ENCODE measurements at regions not wholly inside any gene's neighbourhood (a gene's known extent, or its start where the extent isn't known, plus 50 kb on each side); places are given as distances from the start of the nearest gene placed in this dataset.
"Not testable (repeated sequence)": the region's sequence is repeated elsewhere in the genome, so short reads cannot be mapped to it uniquely, and the experiment has no call there.

DNA sequence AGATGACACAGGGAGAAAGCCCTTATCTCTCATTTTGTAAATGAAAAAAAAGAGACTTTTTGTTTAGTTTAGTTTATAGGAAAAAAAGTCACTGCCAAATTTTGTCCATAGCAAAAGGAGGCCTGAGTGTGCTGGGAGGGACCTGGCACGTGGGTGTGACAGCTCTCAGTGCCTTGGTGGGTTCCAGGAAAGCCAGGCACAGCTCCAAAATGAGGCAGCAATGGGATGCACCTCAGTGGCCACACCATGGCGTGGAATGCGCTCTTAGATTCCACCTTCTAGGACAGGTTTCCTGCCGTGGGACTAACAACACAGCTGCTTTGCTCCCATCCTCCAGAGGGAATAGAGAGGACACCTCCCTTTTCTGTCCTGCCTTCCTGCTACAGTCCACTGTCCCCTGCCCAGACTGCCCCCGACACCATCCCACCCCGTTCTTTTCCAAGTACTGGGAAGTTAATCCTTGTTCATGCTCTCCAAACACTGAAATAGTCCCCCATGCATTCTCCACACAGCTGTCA is 207.6 kb downstream of the EMP1 start:
- TF ChIP-seq, protein P1, sequence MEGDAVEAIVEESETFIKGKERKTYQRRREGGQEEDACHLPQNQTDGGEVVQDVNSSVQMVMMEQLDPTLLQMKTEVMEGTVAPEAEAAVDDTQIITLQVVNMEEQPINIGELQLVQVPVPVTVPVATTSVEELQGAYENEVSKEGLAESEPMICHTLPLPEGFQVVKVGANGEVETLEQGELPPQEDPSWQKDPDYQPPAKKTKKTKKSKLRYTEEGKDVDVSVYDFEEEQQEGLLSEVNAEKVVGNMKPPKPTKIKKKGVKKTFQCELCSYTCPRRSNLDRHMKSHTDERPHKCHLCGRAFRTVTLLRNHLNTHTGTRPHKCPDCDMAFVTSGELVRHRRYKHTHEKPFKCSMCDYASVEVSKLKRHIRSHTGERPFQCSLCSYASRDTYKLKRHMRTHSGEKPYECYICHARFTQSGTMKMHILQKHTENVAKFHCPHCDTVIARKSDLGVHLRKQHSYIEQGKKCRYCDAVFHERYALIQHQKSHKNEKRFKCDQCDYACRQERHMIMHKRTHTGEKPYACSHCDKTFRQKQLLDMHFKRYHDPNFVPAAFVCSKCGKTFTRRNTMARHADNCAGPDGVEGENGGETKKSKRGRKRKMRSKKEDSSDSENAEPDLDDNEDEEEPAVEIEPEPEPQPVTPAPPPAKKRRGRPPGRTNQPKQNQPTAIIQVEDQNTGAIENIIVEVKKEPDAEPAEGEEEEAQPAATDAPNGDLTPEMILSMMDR (IDR thresholded peaks at IDR 0.05; ENCODE audit: low read depth, low read length): no peak
- H3K4me3 ChIP-seq (replicated peaks in 1 of 2; ENCODE audit: low read depth in 2 of 2, low read length in 2 of 2): no peak overlapping the region
- no peak for DNase-seq (ENCODE audit: low read depth in 2 of 2)

DNA sequence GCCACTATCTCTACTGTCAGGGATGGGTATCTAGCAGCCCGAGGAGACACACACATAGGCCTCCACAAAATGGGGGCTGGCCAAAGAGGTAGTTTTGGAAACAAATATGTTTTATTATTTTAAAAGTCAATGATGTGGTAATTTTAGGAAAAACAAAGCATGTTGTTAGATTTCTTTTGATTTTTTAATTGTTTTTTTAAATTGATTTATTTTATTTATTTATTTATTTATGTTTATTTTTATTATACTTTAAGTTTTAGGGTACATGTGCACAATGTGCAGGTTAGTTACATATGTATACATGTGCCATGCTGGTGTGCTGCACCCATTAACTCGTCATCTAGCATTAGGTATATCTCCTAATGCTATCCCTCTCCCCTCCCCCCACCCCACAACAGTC is 194.8 kb downstream of the EMP1 start:
- not testable (repeated sequence) for H3K4me3 ChIP-seq (replicated peaks in 1 of 2; ENCODE audit: low read depth in 2 of 2, low read length in 2 of 2); DNase-seq (ENCODE audit: low read depth in 2 of 2)

DNA sequence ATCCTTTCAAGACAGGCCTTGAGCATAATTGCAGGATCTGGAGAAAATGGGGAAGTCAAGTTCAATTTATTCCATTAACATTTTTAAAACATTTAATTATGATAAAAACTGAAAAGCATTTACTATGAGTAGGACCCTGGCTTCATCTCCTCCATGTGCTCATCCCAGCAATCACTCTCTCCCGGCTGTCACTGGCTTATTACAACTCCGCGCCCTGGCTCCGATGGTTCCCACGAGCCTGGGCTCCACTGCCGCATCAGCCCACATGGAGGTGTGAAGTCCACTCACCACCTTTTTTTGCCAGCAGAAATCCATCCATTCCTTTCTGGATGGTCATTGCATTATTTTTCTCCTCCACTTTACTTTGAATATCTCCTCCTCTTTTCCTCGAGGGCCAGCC is 194.4 kb downstream of the EMP1 start:
- TF ChIP-seq, protein P1 (IDR thresholded peaks at IDR 0.05; ENCODE audit: low read depth, low read length): no peak
- no peak overlapping the region for H3K4me3 ChIP-seq (replicated peaks in 1 of 2; ENCODE audit: low read depth in 2 of 2, low read length in 2 of 2)
- DNase-seq (ENCODE audit: low read depth in 2 of 2): no peak

DNA sequence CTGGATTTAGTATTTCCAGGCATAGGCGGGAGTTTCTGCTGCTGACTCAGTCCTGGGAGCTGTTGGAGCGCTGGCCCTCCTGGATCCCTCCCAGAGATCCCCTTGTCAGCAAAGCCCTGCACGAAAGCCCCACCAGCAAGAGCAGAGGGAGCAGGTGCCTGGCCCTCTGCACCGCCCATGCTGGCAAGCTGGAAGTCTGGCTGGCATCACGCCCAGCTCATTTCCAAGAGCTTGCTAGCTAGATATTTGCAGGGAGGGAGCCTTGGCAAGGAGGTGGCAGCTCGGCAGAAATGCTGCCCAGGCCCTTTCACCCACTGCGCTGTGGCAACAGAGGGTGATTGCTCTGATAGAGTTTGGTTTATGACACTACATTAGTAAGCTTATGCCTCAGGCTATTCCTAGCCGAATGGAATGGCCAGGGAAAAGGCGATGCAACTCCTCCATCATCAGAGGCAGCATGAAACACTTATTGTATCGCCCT is 193.9 kb downstream of the EMP1 start:
- no peak overlapping the region for H3K4me3 ChIP-seq (replicated peaks in 1 of 2; ENCODE audit: low read depth in 2 of 2, low read length in 2 of 2)
- TF ChIP-seq, protein P1 (IDR thresholded peaks at IDR 0.05; ENCODE audit: low read depth, low read length): no peak
- DNase-seq (ENCODE audit: low read depth in 2 of 2): peak; percentile 3 to 58

DNA sequence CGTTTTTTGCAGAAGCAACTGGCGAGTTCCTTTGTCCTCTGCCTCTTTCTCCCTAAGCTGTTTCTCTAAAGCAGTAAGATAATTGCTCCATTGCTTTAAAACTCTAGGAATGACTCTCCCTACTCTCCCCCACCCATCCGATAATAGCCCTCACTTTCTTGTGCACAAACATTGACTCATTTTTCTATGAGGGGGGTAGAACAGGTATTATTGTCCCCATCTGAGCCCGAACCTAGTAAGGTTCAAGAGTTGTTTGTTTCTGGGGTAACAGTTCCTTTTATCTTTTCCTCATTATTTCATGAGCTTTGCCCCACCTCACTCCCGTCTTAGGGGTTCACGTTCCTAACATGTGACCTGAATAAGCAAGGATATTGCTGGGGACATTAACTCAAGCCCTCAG is 190.6 kb downstream of the EMP1 start:
- TF ChIP-seq, protein P1 (IDR thresholded peaks at IDR 0.05; ENCODE audit: low read depth, low read length): no peak
- H3K4me3 ChIP-seq (replicated peaks in 1 of 2; ENCODE audit: low read depth in 2 of 2, low read length in 2 of 2): no peak overlapping the region
- DNase-seq (ENCODE audit: low read depth in 2 of 2): no peak

DNA sequence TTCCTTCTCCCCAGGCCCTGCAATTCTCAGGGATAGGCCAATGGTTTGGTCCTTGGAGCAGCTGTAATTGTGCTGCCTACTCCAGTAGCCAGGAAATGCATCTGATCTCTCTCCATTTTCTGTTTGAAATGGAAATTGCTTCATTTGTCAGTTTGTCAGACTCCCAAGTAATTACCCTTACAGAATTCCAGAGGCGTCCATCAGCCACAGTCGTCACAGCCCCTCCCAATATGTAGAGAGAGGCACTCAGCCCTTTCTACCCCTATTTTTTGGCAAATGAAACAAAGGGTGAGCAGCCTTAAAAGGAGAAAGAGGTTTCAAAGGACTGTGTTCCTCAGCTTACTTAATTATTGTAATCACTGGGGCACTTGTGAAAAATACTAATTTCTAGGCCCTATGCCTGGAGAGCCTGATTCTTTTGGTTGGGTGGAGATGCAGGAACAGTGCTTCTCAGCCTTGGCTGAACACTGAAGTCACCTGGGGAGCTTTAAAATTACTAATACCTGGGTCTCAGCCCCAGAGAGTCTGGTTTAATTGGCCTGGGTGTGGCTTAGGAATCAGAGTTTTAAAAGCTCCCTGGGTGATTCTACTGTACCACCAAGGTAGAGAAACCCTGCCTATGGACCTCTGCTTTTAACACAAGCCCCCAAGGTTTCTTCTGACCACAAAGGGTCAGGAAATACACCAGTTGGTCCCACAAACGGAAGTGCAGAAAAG is 190.0 kb downstream of the EMP1 start:
- no peak for DNase-seq (ENCODE audit: low read depth in 2 of 2)
- H3K4me3 ChIP-seq (replicated peaks in 1 of 2; ENCODE audit: low read depth in 2 of 2, low read length in 2 of 2): no peak overlapping the region
- TF ChIP-seq, protein P1 (IDR thresholded peaks at IDR 0.05; ENCODE audit: low read depth, low read length): no peak

DNA sequence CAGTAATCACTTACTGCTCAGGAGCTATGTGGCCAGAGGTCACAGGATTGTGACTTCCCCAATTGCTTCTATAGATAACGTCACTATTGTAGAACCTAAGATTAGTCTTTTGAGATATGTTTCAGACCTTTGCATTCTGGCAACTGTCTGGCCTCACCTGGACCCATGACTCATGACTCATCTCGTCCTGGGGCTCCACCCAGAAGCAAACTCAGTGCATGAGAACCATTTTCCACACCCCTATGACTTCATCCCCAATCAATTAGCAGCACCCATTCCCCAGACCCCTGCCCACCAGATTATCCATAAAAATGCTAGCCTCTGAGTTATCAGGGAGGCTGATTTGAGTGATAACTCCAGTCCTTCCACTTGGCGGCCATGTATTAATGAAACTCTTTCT is 186.9 kb downstream of the EMP1 start:
- TF ChIP-seq, protein P1 (IDR thresholded peaks at IDR 0.05; ENCODE audit: low read depth, low read length): no peak
- H3K4me3 ChIP-seq (replicated peaks in 1 of 2; ENCODE audit: low read depth in 2 of 2, low read length in 2 of 2): no peak overlapping the region
- no peak for DNase-seq (ENCODE audit: low read depth in 2 of 2)

Data from cardiac fibroblast (primary cell).